Subcutaneous abdominal adipose tissue (tissue), 5 donors: ENCODE measurements at regions not wholly inside any gene's neighbourhood (a gene's known extent, or its start where the extent isn't known, plus 50 kb on each side); places are given as distances from the start of the nearest gene placed in this dataset.

Experiments
- H3K27ac ChIP-seq: one replicate; pipeline ENCODE4 v1.7.0; 2013; ENCODE audit warnings: low read depth, mild to moderate bottlenecking, inconsistent platforms, low read length, moderate library complexity
- H3K27me3 ChIP-seq, 5 donors: one replicate each; pipeline ENCODE4 v1.7.0; 2013; ENCODE audit warnings: low read length in 5 of 5, inconsistent platforms in 1 of 5; ENCODE audit not compliant: control insufficient read depth in 5 of 5, insufficient read depth in 4 of 5
- H3K36me3 ChIP-seq, 5 donors: one replicate each; pipeline ENCODE4 v1.7.0; 2013; ENCODE audit warnings: low read length in 5 of 5; ENCODE audit not compliant: control insufficient read depth in 5 of 5, insufficient read depth in 5 of 5
- H3K4me1 ChIP-seq, 5 donors: one replicate each; pipeline ENCODE4 v1.7.0; 2013; ENCODE audit warnings: low read length in 5 of 5, mild to moderate bottlenecking in 3 of 5, moderate library complexity in 1 of 5; ENCODE audit not compliant: control insufficient read depth in 5 of 5, insufficient read depth in 5 of 5
- H3K4me3 ChIP-seq, 5 donors: one replicate each; pipeline ENCODE4 v1.7.0; 2013; ENCODE audit warnings: low read length in 5 of 5, low read depth in 1 of 5
- H3K9ac ChIP-seq, 5 donors: one replicate each; pipeline ENCODE4 v1.7.0; 2013; ENCODE audit warnings: low read length in 5 of 5, mild to moderate bottlenecking in 4 of 5, moderate library complexity in 3 of 5
- H3K9me3 ChIP-seq, 5 donors: one replicate each; pipeline ENCODE4 v1.7.0; 2013; ENCODE audit warnings: low read length in 5 of 5; ENCODE audit not compliant: control insufficient read depth in 5 of 5
- donor health status: healthy.
- donor health status: healthy.
- donor health status: healthy.
- donor health status: healthy.
- donor health status: healthy.

- no peak overlapping the region for H3K9ac ChIP-seq
- H3K36me3 ChIP-seq, result no peaks in the 10 kb centered on the region
- peaks cover 11 to 31% (median 22%) of the 10 kb centered on the region in 5 donors for H3K27me3 ChIP-seq
- H3K27ac ChIP-seq, result no peak overlapping the region
- no peak overlapping the region for H3K4me3 ChIP-seq
- H3K9me3 ChIP-seq, result no peaks in the 10 kb centered on the region
- H3K4me1 ChIP-seq, result peaks cover 0 to 9% (median 5%) of the 10 kb centered on the region in 5 donors
Measured at GRCh38 chr2:120878970-120879369, 143.3 kb downstream of the GLI2 start.

- Histone ChIP-seq H3K4me1 (peaks cover 0 to 9% (median 5%) of the 10 kb centered on the region in 5 donors), H3K27me3 (peaks cover 10 to 32% (median 19%) of the 10 kb centered on the region in 5 donors), H3K4me3 (no peak overlapping the region), H3K27ac (no peak overlapping the region), H3K9ac (no peak overlapping the region), H3K36me3 (no peaks in the 10 kb centered on the region), H3K9me3 (no peaks in the 10 kb centered on the region)
Measured at GRCh38 chr2:120879431-120880295, 144.0 kb downstream of the GLI2 start.

DNA sequence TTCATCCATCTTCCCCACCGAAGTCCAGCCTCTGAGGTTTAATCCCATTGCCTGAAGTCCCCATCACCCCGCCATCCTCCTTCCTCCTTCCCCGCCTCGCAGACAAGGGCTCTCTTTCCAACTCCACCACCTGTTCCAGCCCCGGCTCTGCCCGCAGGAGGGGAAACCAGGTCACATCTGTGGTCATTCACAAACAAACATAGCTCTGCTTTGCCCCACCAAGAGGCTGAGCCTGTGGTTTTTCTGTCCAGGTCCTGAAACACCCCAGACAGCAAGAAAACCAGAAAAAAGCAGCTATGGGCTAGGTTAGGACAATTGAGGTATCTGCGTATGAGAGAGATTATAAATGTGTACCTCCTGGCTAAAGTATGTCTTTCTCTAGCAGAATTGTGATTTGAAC is 144.7 kb downstream of the GLI2 start:
- Histone ChIP-seq H3K27me3 (peaks cover 7 to 25% (median 12%) of the 10 kb centered on the region in 5 donors), H3K9me3 (no peaks in the 10 kb centered on the region), H3K4me3 (no peak overlapping the region), H3K36me3 (no peaks in the 10 kb centered on the region), H3K4me1 (peaks cover 0 to 9% (median 3%) of the 10 kb centered on the region in 5 donors), H3K27ac (no peak overlapping the region), H3K9ac (no peak overlapping the region)

- no peak overlapping the region for H3K27ac ChIP-seq
- H3K9ac ChIP-seq, result no peak overlapping the region
- no peaks in the 10 kb centered on the region for H3K9me3 ChIP-seq
- H3K4me3 ChIP-seq, result no peak overlapping the region
- peaks cover 0 to 7% (median 3%) of the 10 kb centered on the region in 5 donors for H3K4me1 ChIP-seq
- H3K27me3 ChIP-seq, result peaks cover 5 to 30% (median 10%) of the 10 kb centered on the region in 5 donors
- H3K36me3 ChIP-seq, result no peaks in the 10 kb centered on the region
Measured at GRCh38 chr2:120881981-120882788, 146.5 kb downstream of the GLI2 start.

- Histone ChIP-seq H3K4me1 (peaks cover 0 to 7% (median 3%) of the 10 kb centered on the region in 5 donors), H3K36me3 (no peaks in the 10 kb centered on the region), H3K9ac (no peak overlapping the region), H3K27ac (no peak overlapping the region), H3K4me3 (no peak overlapping the region), H3K9me3 (no peaks in the 10 kb centered on the region), H3K27me3 (peaks cover 5 to 29% (median 9%) of the 10 kb centered on the region in 5 donors)
Measured at GRCh38 chr2:120883607-120884440, 148.2 kb downstream of the GLI2 start.

DNA sequence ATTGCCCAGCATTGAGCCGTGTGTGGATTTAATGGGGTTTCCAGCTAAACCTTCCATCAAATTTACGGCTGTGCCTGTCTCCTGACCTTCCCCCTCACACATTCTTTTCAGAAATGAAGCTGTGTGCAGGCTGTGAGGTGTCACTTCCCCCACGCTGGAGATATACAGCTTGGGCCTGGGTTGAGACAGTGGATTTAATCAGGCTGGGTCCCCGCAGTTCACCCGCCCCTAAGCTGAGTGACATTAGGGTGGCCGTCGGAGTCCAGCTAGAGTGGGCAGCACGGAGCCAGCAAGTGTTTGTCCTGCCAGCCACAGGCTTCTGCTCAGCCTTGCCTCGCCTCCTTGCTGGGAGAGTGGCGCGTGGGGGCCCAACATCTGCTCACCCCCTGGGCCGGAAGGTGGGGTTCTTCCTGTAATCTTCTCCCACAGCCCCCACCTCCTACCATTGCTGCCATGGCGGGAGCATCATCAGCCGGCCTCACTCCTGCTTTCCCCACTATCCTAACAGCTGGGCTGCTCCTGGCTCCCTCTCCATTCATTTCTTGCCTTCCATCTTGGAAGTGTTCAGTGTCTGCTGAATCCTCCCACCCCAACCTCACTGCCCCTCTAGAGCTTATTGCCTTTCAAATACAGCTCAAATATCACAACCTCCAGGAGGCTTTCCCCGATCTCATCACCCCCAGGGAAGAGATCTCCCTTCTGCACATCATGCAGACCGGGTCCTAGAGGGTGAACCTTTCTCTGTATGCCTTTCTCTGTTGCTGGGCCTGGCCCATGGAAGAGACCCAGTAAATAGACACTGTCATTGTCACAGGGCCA is 149.0 kb downstream of the GLI2 start:
- H3K4me3 ChIP-seq, result no peak overlapping the region
- peaks cover 0 to 7% (median 3%) of the 10 kb centered on the region in 5 donors for H3K4me1 ChIP-seq
- H3K36me3 ChIP-seq, result no peaks in the 10 kb centered on the region
- no peak overlapping the region for H3K27ac ChIP-seq
- no peak overlapping the region for H3K9ac ChIP-seq
- no peaks in the 10 kb centered on the region for H3K9me3 ChIP-seq
- H3K27me3 ChIP-seq, result peaks cover 5 to 25% (median 7%) of the 10 kb centered on the region in 5 donors

- Histone ChIP-seq H3K27ac (no peak overlapping the region), H3K4me1 (peaks cover 0 to 7% (median 3%) of the 10 kb centered on the region in 5 donors), H3K9me3 (no peaks in the 10 kb centered on the region), H3K27me3 (peaks cover 5 to 22% (median 7%) of the 10 kb centered on the region in 5 donors), H3K9ac (no peak overlapping the region), H3K36me3 (no peaks in the 10 kb centered on the region), H3K4me3 (no peak overlapping the region)
Measured at GRCh38 chr2:120885321-120885720, 149.7 kb downstream of the GLI2 start.

GRCh38 chr2:120885749-120886148 is 150.1 kb downstream of the GLI2 start:
- Histone ChIP-seq H3K36me3 (no peaks in the 10 kb centered on the region), H3K4me1 (peaks cover 0 to 7% (median 3%) of the 10 kb centered on the region in 5 donors), H3K9me3 (no peaks in the 10 kb centered on the region), H3K27me3 (peaks cover 5 to 22% (median 7%) of the 10 kb centered on the region in 5 donors), H3K9ac (no peak overlapping the region), H3K27ac (no peak overlapping the region), H3K4me3 (no peak overlapping the region)
